Vagina (tissue), 2 donors: ENCODE measurements at regions not wholly inside any gene's neighbourhood (a gene's known extent, or its start where the extent isn't known, plus 50 kb on each side); places are given as distances from the start of the nearest gene placed in this dataset.

Experiments used
- DNase-seq, 2 donors: peaks; one replicate each; pipeline ENCODE4 v3.0.0-alpha.2; 2017; ENCODE audit errors: extremely low spot score in 2 of 2
- H3K27ac ChIP-seq: fragments of 200-600 bp; sonication (generic); one replicate; pipeline ENCODE4 v1.5.1; 2019
- H3K27me3 ChIP-seq: fragments of 200-600 bp; sonication (generic); one replicate; pipeline ENCODE4 v1.5.1; 2019
- H3K36me3 ChIP-seq, 2 donors: fragments of 200-600 bp; sonication (generic); one replicate each; pipeline ENCODE4 v1.5.1; 2017 to 2019
- H3K4me1 ChIP-seq: fragments of 200-600 bp; sonication (generic); one replicate; pipeline ENCODE4 v1.5.1; 2019
- H3K4me3 ChIP-seq, 2 donors: fragments of 200-600 bp; sonication (generic); 1 replicate in 1 of 2; 2 replicates in 1 of 2; pipeline ENCODE4 v1.5.1; 2016 to 2019
- H3K9me3 ChIP-seq: fragments of 200-600 bp; sonication (generic); one replicate; pipeline ENCODE4 v1.5.1; 2019
- POLR2A ChIP-seq, 2 donors: fragments of 450-650 bp; IDR thresholded peaks; one replicate each; pipeline ENCODE4 v1.6.1; 2017; ENCODE audit warnings: antibody characterized with exemption in 2 of 2, mild to moderate bottlenecking in 2 of 2, moderate library complexity in 2 of 2
- POLR2AphosphoS5 ChIP-seq, 2 donors: sonication (generic); formaldehyde crosslinking; IDR thresholded peaks; one replicate each; pipeline ENCODE4 v1.9.0; 2017; ENCODE audit warnings: antibody characterized with exemption in 2 of 2, mild to moderate bottlenecking in 2 of 2, low read depth in 1 of 2; ENCODE audit not compliant: insufficient read depth in 1 of 2
- intact Hi-C: fragments of 100-400 bp; cut with DNase I; formaldehyde crosslinking; loops from one replicate; pipeline ENCODE4 v1.15.1; 2023
- TF ChIP-seq, protein P1 (sequence below), 3 experiments: fragments of 450-650 bp in 2 of 3; fragments of 200-600 bp in 1 of 3; sonication (generic) in 1 of 3; IDR thresholded peaks; one replicate each; pipeline ENCODE4 v1.5.1; 2017 to 2019; ENCODE audit warnings: antibody characterized with exemption in 3 of 3, mild to moderate bottlenecking in 2 of 3, moderate library complexity in 2 of 3

GRCh38 chr9:88684845-88685244 is 149.9 kb downstream of the NXNL2 start:
- intact Hi-C loops: no loop called here
- no peaks in the 10 kb centered on the region for H3K36me3 ChIP-seq
- DNase-seq: no peak
- H3K27me3 ChIP-seq: no peaks in the 10 kb centered on the region
- no peak for TF ChIP-seq POLR2AphosphoS5 (IDR thresholded peaks at IDR 0.05; ENCODE audit: insufficient read depth in 1 of 2, low read depth in 1 of 2)
- no peak for TF ChIP-seq POLR2A (IDR thresholded peaks at IDR 0.05)
- TF ChIP-seq, protein P1, sequence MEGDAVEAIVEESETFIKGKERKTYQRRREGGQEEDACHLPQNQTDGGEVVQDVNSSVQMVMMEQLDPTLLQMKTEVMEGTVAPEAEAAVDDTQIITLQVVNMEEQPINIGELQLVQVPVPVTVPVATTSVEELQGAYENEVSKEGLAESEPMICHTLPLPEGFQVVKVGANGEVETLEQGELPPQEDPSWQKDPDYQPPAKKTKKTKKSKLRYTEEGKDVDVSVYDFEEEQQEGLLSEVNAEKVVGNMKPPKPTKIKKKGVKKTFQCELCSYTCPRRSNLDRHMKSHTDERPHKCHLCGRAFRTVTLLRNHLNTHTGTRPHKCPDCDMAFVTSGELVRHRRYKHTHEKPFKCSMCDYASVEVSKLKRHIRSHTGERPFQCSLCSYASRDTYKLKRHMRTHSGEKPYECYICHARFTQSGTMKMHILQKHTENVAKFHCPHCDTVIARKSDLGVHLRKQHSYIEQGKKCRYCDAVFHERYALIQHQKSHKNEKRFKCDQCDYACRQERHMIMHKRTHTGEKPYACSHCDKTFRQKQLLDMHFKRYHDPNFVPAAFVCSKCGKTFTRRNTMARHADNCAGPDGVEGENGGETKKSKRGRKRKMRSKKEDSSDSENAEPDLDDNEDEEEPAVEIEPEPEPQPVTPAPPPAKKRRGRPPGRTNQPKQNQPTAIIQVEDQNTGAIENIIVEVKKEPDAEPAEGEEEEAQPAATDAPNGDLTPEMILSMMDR (IDR thresholded peaks at IDR 0.05): no peak
- no peaks in the 10 kb centered on the region for H3K9me3 ChIP-seq
- H3K27ac ChIP-seq: no peak overlapping the region
- H3K4me1 ChIP-seq: no peaks in the 10 kb centered on the region
- no peak overlapping the region for H3K4me3 ChIP-seq

GRCh38 chr9:88685966-88686365 is 151.0 kb downstream of the NXNL2 start:
- intact Hi-C loops: no loop called here
- TF ChIP-seq, protein P1 (IDR thresholded peaks at IDR 0.05): no peak
- no peak for TF ChIP-seq POLR2AphosphoS5 (IDR thresholded peaks at IDR 0.05; ENCODE audit: insufficient read depth in 1 of 2, low read depth in 1 of 2)
- TF ChIP-seq POLR2A (IDR thresholded peaks at IDR 0.05): no peak
- H3K4me3 ChIP-seq: no peak overlapping the region
- no peaks in the 10 kb centered on the region for H3K9me3 ChIP-seq
- H3K36me3 ChIP-seq: no peaks in the 10 kb centered on the region
- H3K27me3 ChIP-seq: no peaks in the 10 kb centered on the region
- DNase-seq: no peak
- H3K4me1 ChIP-seq: no peaks in the 10 kb centered on the region
- H3K27ac ChIP-seq: no peak overlapping the region

GRCh38 chr9:88689509-88690298 is 154.7 kb downstream of the NXNL2 start:
- Histone ChIP-seq H3K27ac (no peak overlapping the region), H3K36me3 (no peaks in the 10 kb centered on the region), H3K9me3 (no peaks in the 10 kb centered on the region), H3K4me3 (no peak overlapping the region), H3K27me3 (no peaks in the 10 kb centered on the region), H3K4me1 (no peaks in the 10 kb centered on the region)
- no peak for DNase-seq
- intact Hi-C loops: no loop called here
- no peak for TF ChIP-seq POLR2AphosphoS5 (IDR thresholded peaks at IDR 0.05; ENCODE audit: insufficient read depth in 1 of 2, low read depth in 1 of 2)
- TF ChIP-seq, protein P1 (IDR thresholded peaks at IDR 0.05): no peak
- TF ChIP-seq POLR2A (IDR thresholded peaks at IDR 0.05): no peak

DNA sequence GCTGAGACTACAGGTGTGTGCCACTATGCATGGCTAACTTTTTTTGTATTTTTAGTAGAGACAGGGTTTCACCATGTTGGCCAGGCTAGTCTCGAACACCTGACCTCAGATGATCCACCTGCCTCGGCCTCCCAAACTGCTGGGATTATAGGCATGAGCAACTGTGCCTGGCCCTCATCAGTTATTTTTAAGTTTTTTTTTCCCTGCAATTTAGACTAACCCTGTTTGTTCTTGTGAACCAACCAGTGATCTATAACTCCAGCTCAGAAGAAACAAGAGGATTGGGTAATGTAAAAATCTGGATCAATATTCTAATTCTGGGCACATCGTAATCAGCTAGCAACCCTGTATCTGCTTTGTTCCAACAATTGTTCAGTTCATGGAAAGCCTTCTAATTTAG is 155.7 kb downstream of the NXNL2 start:
- no peak for DNase-seq
- no peak overlapping the region for H3K4me3 ChIP-seq
- no peaks in the 10 kb centered on the region for H3K27me3 ChIP-seq
- TF ChIP-seq, protein P1 (IDR thresholded peaks at IDR 0.05): no peak
- H3K9me3 ChIP-seq: no peaks in the 10 kb centered on the region
- H3K36me3 ChIP-seq: no peaks in the 10 kb centered on the region
- no peaks in the 10 kb centered on the region for H3K4me1 ChIP-seq
- H3K27ac ChIP-seq: no peak overlapping the region
- intact Hi-C loops: no loop called here

GRCh38 chr9:88691091-88691490 is 156.1 kb downstream of the NXNL2 start:
- H3K9me3 ChIP-seq: no peaks in the 10 kb centered on the region
- DNase-seq: no peak
- H3K27me3 ChIP-seq: no peaks in the 10 kb centered on the region
- intact Hi-C loops: no loop called here
- no peaks in the 10 kb centered on the region for H3K36me3 ChIP-seq
- no peak overlapping the region for H3K27ac ChIP-seq
- no peak for TF ChIP-seq POLR2A (IDR thresholded peaks at IDR 0.05)
- TF ChIP-seq, protein P1 (IDR thresholded peaks at IDR 0.05): no peak
- no peak for TF ChIP-seq POLR2AphosphoS5 (IDR thresholded peaks at IDR 0.05; ENCODE audit: insufficient read depth in 1 of 2, low read depth in 1 of 2)
- no peaks in the 10 kb centered on the region for H3K4me1 ChIP-seq
- no peak overlapping the region for H3K4me3 ChIP-seq
